GM19351 (cell line): ENCODE measurements at regions not wholly inside any gene's neighbourhood (a gene's known extent, or its start where the extent isn't known, plus 50 kb on each side); places are given as distances from the start of the nearest gene placed in this dataset.

Source experiments
- ATAC-seq: cut with Tn5 transposase; IDR thresholded peaks from one replicate; pipeline ENCODE4 v1.9.1; 2021; ENCODE audit warnings: mild to moderate bottlenecking, moderate library complexity; ENCODE audit not compliant: unreplicated experiment

DNA sequence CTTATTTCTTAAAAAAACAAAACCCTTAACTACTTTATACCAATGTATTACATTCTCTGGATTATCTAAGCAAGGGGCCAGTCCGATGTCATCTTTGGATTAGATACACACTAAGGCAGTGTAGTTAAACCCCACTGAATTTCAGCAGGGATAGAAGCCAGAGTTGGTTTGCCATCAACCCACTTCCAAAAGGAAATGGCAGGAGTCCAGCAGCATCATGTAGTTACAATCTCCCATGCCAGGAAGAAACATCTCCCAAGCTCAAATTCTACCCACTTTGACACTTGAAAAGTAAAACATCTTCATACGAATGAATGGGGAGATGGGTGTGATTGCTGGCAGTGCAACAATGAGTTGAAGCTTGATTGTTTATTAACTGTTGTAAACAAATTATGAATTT, 203.5 kb upstream of the PLXNC1 start:
- no peak for ATAC-seq

DNA sequence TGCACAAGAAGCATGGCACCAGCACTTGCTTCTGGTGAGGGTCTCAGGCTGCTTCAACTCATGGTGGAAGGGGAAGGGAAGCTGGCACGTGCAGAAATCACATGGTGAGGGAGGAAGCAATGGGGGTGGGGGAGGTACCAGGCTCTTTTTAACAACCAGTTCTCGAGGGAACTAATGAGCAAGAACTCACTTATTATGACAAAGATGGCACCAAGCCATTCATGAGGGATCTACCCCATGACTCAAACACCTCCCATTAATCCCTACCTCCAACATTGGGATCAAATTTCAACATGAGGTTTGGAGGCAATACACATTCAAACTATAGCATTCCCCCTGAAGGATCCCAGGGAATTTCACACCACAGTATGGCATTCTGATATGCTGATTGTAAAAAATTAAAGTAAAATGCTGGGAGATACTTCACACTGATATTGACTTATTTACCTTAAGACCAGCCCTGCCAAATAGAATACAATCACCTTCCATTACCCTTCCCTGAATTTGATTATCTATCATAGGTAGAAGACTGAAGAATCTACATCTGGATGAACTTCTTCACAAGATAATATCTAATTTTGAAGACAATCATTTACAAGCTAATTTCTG, 201.7 kb upstream of the PLXNC1 start:
- no peak for ATAC-seq

DNA sequence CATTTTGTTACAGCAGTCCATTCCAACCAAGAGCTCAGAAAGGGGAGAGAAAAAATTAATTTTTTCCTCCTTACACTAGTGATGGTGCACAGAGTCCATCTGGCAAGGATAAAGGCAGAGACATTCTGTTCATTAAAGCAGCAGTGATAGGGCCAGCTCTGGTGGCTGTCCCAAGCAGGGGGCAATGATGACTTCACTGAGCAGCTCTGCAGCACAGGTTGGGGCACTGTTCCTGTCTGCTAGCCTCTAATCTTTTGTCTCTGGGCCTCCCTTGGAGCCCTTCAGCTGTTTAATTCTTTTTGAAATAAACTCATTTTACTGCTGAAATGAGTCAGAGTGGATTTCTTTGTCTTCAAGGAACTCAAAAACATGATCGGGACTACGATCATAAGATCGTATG, 200.9 kb upstream of the PLXNC1 start:
- ATAC-seq, result no peak

DNA sequence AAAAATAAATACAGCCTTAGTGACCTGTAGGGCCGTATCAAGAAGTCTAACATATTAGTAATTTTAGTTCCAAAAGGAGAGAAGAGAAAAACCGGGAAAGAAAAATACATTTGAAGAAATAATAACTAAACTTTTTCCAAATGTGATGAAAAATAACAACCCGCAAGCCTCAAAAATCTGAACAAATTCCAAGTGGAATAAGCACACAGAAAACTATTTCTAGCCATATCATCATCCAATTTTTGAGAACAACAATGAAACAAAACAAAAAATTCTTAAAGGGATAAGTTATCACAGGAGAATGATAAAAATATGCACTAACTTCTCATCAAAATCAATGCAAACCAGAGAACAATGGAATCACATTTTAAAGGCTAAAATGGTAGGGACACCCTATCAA, 198.1 kb upstream of the PLXNC1 start:
- ATAC-seq, result no peak

DNA sequence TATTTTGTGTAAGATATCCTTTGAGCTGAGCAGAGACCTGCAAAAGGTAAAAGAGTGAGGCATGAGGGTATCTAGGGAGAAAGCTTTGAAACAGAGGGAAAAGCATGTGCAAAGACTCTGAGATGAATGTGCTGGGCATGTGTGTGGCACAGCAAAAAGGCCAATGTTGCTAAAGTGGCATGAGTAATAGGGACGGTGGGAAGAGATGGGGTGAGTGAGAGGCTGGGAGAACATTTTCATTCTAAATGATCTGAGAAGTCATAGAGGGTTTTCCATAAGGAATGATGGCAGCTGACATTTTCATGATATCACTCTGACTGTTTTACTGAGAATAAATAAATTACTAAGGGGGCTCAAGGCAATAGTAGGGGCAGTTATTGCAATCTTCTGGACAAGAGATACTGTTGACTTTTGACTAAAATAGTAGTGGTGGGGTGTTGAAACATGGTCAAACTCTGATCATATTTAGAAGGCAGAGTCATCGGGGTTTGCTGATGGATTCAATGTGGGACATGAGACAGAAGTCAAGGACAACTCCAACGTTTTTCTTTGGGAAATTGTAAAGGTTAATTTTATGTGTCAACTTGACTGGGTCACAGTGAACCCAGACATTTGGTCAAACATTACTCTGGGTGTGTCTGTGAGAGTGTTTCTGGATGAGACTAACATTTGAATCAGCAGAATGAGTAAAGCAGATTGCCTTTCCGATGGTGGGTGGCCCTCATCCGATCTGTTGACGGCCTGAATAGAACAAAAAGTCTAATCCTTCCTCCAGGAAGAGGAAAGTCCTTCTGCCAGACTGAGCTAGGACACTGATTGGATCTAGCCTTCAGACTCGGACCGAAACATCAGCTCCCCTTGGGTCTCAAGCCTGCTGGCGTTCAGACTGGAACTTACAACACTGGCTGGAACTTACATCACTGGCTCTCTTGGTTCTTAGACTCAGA, 193.9 kb upstream of the PLXNC1 start:
- ATAC-seq, result no peak

DNA sequence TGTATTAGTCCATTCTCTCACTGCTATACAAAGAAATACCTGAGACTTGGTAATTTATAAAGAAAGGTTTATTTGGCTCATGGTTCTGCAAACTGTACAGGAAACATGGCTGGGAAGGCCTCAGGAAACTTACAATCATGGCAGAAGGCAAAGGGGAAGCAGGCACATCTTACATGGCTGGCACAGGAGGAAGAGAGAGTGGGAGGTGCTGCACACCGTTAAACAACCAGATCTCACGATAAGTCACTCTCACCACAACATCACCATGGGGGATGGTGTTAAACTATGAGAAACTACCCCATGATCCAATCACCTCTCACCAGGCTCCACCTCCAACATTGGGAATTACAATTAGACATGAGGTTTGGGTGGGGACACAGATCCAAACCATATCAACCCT, 191.8 kb upstream of the PLXNC1 start:
- no peak for ATAC-seq

DNA sequence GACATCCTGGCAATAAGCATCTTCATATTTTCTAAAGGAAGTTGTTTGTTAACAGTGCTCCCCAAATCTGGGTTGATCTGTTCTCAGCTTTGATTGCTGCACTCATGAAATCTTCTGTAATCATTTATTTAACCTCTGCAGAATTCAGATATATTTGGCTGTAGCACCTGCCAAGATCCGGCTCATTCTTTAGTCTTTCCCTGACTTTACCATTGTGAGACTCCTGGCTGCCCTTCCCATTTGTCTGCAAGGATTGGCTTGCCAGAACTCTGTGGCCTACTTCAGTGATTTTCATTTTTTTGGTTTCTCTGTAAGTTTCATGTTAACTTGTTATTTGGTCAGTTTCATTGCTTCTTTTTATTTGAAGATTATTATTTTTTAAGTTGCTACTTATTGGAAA, 191.2 kb upstream of the PLXNC1 start:
- ATAC-seq, result no peak

DNA sequence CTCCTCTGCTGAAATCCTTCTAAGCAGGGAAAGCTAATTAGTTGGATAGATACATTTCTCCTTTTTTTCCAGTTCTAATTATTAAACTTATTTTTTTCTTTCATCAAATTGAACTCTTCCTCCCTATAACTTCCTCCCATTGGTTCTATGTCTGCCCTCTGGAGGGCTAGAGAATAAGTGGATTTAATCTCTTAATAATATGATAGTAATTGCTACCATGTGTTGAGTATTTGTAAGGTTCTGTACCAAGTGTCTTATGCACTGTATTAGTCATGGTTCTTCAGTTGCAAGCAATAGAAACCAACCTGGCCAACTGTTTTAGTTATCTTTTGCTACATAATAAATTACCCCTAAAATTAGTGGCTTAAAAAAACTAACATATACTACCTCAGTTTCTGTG, 190.5 kb upstream of the PLXNC1 start:
- no peak for ATAC-seq

DNA sequence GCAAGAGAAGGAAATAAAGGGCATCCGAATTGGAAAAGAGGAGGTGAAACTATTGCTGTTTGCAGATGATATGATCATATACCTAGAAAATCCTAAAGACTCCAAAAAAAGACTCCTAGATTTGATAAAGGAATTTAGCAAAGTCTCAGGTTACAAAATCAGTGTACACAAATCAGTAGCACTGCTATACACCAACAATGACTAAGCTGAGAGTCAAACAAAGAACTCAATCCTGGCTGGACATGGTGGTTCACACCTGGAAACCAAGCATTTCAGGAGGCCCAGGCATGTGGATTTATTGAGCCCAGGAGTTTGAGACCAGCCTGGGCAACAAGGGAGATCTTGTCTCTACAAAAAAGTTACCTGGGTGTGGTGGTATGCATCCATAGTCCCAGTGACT, 188.7 kb upstream of the PLXNC1 start:
- ATAC-seq, result no peak

DNA sequence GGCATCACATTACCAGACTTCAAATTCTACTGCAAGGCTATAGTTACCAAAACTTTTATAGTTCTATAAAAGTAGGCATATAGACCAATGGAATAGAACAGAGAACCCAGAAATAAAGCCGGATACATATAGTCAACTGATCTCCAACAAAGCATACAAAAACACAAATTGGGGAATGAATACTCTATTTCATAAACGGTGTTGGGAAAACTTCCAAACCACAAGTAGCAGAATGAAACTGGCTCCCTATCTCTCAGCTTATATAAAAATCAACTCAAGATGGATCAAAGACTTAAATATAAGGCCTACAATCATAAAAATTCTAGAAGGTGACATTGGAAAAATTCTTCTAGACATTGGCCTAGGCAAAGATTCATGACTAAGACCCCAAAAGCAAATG, 187.9 kb upstream of the PLXNC1 start:
- ATAC-seq, result no peak

DNA sequence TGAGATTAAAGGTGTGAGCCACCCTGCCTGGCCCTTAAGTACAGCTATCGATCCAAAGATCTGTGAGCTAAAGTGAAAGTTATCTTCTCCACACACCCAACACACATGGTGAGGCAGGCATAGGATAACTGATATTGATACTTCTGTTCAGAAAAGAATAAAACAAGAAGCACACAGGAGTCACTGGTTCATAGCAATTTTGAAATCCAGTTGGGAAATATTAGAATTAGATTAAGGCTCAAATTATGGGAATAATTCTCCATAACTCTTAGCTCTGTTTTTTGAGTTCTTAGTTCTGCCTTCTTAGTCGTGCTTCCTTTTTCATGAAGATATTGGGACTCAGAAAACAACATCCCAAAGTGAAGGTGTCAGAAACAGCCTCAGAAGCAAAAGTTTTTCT, 186.0 kb upstream of the PLXNC1 start:
- no peak for ATAC-seq

DNA sequence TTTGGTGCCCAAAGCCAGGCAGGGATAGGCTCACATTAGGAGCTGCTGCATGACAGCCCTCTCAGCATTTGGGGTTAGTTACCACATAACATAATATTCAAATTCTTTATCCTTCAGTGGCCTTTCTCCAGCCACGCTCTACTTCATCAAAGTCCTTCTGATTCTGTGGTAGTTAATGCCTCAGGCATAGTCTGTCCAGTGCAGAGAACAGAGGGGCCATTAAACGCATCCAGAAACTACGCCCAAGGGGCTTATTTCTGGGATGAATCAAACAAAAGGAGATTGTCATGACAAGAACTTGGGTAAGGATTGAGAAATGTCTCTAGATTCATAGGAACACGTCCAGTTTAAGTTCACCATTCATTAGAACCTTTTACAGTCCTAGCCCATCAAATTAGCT, 183.4 kb upstream of the PLXNC1 start:
- no peak for ATAC-seq

DNA sequence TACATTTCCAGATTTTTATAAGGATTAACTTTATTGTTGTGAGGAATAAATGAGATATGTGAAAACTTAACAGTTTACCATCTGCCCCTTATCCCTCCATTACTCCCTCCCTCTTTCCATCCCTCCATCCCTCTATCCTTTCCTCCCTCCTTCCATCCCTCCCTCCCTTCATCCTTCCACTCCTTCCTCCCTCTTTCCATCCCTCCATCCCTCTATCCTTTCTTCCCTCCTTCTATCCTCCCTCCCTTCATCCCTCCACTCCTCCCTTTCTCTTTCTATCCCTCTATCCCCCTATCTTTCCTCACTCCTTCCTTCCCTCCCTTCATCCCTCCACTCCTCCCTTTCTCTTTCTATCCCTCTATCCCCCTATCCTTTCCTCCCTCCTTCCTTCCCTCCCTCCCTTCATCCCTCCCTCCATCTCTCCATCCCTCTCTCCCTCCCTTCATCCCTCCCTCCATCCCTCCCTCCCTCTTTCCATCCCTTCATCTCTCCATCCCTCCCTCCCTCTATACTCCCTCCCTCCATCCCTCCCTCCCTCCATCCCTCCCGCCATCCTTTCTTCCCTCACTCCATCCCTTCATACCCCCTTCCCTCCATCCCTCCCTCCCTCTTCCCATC, 181.8 kb upstream of the PLXNC1 start:
- ATAC-seq, result no peak

DNA sequence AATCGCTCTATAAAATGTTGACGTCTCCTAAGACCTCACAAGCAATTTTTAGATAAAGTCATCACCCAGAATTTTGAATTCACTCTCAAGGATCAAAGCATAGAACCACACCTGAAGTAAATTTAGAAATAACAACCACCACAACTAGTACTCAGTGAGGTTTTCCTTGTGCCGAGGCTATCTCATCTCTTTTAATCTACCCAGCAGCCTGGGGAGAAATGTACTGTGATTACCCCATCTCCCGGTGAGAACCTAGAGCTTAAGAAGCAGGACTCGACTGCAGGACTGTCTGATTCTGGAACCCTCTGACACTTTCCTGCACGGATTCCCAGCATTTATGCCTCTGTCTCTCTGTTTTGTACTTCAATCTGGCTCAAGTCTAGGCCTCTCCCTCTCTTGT, 180.9 kb upstream of the PLXNC1 start:
- ATAC-seq, result no peak

DNA sequence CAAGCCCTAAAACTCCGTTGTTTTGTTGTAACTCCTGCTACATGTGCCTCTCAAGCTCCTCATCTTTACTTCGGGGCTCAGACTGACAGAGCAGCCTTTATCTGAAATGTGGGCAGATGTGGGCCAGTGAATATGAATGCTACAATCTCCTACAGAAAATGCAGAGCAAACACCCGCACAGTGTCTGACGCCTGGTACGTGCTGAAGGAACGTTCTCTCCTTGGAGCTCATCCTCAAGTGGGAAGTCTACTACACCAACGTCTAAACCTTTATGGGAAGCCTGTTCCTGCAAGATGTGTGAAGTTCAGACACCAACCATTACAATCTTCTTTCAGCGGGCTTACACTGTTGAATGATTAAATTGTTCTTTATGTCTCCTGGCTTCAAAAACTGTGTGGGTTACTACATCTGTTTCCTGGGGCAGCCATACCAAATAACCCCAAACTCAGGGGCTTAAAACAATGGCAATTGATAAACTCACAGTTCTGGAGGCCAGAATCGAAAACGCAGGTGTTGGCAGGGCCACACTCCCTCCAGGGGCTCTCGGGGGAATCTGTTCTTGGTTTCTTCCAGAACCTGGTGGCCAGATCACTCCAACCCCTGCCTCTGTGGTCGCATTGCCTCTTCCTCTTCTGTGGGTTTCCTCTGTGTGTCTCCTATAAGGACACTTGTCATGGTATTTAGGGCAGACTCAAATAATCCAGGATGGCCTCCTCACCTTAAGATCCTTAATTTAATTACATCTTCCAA, 179.7 kb upstream of the PLXNC1 start:
- no peak for ATAC-seq

DNA sequence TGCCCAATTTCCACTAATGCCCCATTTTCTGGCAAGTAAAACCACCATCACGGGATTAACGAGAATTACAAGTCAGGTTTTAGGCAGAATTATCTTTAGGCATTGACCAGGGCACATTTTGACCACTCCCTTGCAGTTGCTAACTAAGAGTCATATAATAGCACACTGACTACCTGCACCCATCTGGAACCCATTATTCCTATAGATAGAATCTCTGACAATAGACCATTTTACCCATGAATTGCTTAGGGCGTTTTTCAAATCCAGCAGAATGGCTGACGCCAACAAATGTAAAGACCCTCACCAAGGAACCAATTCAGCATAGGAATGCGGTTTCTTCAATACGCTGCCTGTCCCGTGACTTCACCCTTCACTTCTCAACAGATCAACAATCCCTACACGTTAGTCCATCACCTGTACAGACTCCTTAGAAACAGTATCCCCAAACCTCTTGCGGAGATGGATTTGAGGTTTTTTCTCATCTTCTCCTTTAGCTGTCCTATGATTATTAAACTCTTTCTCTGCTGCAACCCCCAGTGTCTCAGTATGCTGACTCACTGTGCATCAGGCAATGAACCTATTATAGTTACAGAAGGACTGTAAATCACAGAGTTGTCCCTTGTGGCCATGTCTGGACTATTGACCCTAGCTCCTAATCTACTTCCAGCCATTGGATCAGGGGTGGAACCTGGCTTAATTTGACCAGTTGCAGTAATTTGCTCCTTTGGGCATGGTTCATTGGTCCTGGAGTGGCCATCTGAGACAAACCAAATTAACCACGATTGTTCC, 177.3 kb upstream of the PLXNC1 start:
- no peak for ATAC-seq

DNA sequence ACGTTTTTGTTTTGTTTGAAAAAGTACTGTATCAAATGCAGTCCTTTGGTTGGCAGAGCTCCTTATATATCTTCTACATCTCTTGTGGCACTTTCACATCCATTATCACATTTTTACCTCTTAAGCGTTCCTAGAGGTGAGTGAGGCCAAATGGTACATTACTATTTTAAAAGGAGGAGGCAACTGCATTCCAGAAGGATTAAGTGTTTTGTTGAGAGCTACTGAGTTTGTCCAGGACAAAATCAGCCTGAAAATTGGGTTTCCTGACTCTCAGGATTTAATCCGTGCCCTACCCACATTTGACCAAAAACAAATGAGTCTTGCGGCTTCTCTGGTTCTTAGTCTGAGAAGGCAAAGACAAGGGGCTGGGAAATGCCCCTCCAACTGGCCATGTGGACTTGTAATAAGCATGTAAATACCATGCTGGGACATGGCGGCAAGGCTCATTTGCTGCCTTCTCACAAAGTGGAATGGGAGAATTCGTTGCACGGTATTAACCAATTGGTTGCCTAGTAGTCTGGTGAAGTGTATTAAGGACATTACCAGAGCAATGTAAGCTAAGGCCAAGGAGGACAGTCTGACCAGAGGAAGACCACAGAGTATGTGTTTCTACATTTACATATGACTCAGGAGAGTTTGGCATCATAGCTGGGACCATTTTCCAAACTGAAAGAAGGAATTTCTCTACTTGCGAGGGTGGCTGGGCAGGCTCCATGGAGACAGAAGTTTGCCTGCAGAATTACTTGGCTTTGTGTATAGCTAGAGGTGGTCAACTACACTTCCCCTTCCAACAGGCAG, 175.8 kb upstream of the PLXNC1 start:
- ATAC-seq, result no peak

DNA sequence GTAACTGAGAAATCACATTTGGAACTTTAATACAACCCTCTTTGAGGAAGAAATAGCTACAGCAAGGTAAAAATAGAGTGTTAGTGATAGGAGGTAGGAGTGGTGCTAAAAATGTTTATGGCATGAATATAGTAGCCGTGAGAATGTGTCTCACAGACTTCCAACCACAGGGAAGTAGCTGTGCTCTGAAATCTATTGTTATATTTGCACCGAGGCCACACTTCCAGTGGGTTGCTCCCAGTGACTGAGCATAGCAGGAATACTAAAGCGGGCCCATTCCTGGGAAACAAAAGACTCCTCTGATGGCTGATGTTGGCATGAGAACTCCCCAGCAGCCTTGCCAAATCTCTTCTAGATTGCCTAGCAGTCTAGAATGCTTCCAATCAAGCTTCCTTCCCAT, 174.1 kb upstream of the PLXNC1 start:
- no peak for ATAC-seq

DNA sequence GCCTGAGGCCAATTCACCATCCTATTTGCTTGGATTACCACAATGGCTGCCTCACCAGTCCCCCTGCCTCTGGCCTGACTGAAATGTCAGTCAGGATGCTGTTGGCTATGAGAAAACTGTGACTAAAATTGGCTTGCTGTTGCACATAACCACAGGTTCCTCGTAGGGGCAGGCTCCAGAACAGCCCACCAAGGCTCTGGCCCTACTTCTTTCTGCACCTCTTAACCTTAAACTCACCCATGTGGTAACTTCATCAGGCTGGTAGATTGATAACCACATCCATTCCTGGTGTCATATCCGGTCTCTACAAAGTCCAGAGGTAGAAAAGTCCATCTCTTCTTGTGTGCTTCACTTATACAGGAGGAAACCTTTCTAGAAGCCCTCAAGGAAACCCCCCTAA, 172.4 kb upstream of the PLXNC1 start:
- ATAC-seq, result no peak

DNA sequence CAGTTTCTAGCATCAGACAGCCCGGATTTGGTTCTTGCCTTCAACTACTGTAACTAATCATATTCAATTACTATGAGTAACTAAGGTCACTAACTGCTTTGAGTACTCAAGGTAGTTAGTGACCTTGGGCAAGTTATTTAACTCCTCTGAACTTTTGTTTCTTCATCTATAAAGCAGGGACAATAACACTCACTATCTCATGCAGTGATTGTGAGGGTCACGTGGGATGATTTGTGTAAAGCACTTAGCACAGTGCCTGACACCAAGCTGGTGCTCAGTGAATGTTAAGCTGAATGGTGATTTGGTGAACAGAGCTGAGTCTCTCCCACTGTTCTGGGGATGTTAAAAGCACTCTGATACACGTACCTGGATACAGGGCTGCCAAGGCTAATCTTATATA, 171.3 kb upstream of the PLXNC1 start:
- ATAC-seq, result no peak
